Glomerular endothelial cell (primary cell): ENCODE measurements at regions not wholly inside any gene's neighbourhood (a gene's known extent, or its start where the extent isn't known, plus 50 kb on each side); places are given as distances from the start of the nearest gene placed in this dataset.

ENCODE experiments used
- DNase-seq: peaks from one replicate; pipeline ENCODE4 v3.0.0-alpha.2; 2011; ENCODE audit warnings: low read depth, low spot score; ENCODE audit errors: extremely low read depth

DNA sequence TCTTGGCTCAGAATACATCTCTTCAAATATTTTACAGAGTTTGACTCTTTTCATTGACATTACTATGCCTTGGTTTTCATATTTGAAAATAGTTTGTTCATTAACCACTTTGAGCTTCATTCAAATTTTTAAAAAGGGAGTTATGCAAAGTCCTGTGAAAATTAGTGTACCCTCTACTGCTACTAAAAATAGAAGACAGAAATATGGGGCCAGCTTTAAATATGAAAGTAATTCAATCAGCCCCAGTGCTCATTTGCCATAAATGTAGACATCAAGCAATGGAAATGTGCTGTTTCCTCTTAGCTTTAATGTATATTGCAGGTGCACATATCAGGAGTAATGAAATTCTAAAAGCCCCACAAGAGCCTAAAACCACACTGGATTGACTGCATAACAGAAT lies 218.7 kb downstream of the SPATA18 start:
- DNase-seq: no peak

DNA sequence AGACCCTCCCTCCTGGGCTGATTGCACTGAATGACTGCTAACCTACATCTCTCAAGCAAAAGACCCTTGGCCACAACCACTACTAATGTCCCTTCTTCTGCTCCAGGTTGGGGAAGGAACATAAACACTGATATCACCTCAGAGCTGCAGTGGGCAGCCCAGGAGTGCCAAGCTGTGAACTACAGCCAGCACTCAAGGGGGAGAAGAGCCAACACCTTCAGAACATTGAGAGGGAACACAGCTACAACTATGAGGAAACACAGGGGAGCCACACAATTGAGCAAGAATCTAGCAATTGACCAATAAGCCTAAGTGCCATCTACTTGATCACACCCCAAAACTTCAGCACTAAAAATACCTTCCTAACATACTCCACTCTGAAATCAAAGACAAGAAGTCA lies 222.8 kb downstream of the SPATA18 start:
- DNase-seq: no peak

DNA sequence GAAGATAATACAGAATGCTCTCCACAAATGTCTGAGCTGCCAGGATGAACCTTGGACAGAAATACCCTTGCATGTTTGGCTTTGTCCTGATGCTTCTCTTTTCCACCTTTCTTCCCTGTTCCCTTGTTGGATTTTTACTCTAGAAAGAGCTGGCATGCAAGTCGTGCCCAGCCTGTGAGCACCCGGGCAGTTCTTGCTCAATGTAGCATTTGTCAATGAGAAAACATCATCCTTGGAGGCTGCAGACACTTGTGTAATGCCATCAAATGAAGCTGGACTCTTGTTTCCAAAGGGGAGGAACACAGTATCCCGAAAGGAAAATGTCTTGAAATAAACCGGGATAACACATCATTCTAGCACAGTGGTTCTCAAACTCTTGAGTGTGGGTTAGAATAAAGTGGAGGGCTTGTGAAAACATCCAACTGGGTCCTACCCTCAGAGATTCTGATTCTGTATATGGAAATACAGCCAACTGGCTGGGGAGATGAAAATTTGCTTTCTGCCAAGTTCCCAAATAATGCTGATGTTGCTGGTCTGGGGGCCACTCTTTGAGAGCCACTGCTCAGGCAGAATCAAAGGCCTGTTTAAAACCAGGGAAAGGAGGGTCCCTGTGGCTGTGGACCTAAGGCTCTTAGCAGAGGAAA lies 237.2 kb downstream of the SPATA18 start:
- no peak for DNase-seq

DNA sequence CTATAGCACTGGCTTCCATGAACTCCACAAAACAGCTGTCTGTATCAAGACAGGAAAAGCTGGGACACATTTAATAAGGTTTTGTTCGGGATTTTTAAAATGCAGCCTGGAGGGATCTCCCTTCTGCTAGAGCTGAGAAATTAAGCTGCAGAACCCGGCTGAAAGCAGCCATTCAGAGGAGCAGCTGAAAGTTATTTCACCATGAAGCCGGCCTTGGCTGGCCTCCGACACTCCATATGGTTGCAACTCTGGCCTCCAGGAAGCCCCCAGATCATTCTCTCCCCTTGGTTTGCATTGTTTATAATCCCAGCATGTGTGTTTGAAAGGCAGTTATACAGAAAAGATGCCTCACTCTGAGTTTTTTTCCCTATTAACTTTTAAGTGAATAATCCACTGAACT lies 239.4 kb downstream of the SPATA18 start:
- no peak for DNase-seq

DNA sequence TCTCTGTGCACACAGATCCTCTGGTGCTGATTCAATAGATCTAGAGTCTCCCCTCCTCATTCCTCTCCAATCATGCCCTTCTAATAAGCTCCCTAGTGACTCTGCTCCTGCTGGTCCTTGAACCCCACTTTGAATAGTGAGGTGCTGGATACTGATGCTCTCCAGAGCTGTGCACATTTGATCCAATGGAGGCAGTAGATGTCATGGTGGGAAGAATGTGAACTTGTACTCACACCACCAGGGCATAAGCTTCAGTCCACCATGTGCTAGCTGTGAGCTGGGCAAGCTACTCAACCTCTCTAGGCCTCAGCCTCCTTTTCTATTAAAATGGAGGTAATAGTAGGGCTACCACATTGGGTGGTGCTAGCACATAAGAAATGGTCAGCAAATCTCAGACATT lies 241.1 kb downstream of the SPATA18 start:
- no peak for DNase-seq

DNA sequence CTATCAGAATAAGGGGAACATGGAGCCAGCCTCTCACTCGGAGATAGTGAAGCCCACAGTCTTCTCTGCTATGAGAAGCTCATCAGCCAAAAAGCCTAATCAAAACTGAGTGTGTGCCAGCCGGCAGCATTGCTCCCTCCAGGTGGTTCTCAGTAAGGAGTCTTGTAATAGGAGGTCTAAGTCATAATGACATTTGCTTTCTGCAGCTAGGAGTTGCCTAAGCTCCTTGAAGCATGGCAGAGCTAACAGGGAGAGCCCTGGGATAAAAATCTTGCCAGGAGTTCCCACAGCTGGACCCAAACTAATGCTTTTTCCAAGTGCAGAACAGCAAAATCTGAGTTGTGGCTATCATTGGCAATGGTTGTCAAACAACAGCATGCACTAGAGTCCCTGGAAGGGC lies 245.2 kb downstream of the SPATA18 start:
- no peak for DNase-seq

DNA sequence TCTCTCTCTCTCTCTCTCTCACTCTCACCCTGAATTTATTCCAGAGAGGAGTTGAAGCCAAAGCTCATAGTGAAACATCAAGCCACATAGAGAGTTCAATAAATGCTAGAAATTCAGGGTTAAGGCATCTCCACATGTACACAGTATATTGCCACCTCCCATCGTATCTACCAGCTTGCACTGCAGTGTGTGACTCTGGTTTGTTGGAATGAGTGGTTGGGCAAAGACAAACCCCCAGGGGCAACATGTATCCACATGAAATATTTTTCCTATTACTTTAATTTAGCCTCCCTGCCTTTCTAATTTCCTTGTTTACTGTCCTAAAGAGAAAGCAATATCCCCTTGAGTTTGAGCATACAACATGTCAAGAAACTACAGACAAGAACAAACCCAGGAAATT lies 247.3 kb downstream of the SPATA18 start:
- no peak for DNase-seq

DNA sequence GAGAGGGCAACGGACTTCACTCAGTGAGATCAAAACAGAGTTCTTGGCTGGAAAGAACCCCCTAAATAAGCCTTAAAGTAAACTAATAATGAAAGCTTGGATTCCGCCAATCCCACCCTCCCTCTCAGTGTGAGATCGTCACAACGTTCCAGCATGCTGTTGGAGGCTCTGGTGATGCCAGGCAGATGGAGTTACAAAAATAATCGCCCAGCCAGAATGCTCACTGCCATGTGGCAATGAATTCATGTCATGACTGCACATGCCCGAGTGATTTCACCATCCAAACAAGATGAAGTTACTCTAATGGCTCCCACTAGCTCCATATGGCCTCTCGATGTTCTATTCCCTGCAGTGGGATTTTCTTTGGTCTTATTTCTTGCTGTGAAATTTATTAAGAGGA lies 248.0 kb downstream of the SPATA18 start:
- DNase-seq: no peak

DNA sequence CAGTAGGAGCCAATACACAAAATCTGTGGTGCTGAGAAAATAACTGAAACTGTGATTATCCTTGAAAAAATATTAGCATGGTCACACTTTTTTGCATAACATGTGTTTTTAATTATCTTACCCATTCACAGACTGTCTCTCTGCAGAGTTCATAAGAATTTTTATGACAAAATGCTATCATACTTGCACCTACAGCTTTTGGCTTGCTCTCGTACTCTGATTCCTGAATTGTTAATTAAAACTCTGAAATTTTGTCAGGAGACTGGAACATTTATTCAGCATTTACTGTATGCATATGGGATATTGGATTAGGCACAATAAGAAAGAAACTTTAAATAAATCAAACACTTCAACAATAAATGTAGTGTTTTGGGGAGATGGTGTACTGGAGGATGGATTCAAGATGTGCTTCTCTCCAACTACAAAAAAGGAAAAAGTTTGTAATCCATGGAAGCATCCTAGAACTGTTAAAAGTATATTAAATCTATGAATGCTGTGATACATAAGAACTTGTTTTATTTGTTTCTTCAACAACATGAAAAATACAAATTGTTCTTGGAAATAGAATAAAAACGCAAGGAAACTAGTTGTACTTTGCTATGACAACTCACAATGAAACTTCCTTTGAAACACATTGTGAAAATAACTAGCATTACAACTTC lies 260.5 kb downstream of the SPATA18 start:
- DNase-seq: no peak

DNA sequence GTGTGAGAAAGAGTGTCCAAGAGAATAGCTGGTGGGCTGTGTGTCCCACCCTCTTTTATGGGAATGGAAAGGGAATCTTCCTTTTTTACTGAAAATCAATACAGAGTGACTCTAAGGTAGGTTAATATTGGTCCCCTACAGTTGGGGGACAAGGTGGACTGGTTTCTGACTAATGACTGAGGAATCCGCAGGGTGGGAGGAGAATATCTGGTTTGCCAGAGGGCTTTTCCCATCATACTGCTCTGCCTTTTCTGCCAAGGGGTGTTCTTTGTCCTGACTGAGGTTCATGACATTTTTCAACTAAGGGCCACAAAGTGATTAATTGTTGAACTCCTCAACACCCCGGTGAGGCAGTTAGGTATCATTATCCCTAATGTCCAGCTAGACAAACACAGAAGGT lies 261.6 kb downstream of the SPATA18 start:
- no peak for DNase-seq

DNA sequence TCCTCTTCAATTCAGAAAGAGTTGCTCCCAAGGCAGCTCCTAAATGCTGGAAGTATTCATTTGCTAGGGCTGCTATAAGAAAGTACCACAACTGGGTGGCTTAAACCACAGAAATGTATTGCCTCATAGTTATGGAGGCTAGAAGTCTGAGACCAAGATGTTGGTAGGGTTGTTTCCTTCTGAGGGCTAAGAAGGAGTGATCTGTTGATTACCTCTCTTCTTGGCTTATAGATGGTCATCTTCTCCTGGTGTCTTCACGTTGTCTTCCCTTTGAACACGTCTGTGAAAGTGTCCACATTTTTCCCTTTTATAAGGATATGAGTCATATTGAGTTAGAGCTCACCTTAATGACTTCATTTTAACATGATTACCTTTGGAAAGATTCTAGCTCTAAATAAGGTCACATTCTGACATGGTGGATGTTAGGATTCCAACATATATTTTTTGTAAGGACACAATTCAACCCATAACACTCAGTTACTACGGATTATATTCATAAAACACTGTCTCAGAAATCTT lies 266.3 kb downstream of the SPATA18 start:
- DNase-seq: no peak

DNA sequence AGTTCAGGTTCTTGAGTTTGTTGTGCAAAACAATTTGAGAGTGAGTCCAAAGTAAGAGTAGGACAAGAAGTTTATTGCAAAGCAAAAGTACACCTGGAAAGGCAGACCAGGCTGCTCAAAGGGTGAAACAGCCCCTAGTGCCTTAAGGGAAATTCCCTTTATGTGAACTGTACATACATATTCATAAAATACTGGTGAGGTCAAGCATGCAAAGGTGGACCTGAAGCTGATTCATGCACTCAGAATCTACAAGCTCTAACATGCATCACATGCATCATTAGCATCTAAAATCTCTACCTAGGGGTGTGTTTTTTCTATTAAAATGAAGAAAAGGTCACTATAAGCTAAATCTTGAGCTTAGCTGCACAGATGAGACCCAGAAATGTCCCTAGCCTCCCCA lies 266.9 kb downstream of the SPATA18 start:
- DNase-seq: no peak

DNA sequence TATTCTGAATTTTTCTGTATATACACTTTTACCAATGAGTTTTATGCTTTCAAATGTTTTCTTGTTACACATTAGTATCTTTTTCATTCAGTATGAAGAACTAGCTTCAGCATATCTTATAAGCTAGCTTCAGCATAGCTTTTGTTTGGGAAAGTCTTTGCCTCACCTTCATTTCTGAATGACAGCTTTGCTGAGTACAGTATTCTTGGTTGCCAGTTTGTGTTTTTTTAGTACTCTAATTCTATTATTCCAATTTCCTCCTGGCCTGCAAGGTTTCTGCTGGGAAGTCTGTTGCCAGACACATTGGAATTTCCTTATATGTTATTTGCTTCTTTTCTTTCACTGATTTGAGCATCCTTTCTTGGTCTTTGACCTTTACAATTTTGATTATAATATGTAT lies 278.8 kb downstream of the SPATA18 start:
- DNase-seq: no peak

DNA sequence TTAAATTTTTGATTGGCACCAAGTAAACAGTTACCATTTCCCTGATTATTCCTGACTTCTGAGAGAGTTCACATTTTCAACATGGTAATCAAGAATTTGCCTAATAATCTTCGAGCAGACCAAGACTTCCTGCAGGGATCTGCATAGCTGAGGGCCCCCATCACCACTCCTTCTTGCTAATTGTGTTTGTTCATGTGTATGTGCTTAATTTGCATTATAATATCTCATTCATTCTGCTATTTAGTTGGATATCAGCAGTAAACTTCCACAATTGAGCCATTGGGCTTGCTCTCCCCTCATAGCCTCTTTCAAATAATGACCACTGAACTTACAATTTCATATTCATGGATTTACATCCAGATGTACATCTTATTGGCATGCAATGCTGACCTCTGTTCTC lies 292.5 kb downstream of the SPATA18 start:
- no peak for DNase-seq

DNA sequence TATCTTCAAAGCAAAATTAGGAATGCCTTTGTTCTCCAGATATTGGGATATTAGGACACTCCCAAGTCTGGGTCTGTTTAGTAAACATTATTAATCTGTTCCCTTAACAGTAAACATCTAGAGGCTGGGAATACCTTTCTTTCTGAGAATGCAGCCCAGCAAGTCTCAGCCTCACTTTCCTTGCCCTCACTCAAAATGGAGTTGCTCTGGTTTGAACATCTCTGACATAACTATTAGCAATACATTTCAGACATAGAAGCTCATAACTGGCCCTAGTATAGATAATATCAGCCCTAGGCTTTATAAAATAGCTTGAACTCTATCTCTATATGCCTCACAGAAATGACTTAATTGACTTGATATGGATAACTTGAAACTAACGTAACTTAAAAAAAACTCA lies 299.8 kb downstream of the SPATA18 start:
- no peak for DNase-seq

DNA sequence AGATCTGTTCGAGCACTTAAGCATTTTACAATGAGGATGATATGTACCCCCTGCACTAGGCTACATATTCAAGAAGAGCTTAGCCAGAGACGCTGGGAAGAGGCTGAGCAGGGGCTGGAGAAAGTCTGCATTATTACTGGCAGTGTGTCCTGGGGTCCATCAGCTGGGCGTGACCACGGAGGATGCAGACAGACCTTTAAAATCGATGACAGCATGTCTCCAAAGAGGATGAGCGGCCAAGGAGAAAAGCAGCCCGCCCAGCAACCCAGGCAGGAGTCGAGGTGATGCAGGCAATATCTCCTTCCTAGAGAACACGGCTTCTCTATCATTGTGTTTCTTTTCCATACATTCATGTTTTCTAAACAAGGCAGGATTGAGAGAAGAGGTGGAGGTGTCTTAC lies 300.7 kb downstream of the USP46 start:
- DNase-seq: no peak

DNA sequence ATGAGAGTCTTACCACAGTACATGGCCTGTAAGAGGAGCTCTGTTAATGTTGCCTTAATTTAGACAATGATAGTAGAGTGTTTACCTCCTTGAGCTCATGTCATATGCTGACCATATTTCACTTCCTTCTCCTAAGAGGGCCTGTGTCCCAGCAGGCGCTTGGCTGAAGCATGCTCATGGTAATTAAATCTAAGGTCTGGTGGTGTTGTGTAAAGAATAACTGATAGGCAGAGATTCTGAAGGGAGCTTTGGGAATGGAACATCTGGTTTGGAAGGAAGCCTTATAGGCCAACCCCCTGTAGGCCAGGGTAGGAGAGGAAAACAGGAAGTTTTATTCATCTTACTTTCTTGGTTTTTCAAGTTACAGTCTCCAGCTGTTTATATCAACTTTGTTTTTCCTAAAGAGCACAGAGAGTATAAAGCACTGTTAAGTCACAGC lies 300.2 kb downstream of the USP46 start:
- DNase-seq: no peak

DNA sequence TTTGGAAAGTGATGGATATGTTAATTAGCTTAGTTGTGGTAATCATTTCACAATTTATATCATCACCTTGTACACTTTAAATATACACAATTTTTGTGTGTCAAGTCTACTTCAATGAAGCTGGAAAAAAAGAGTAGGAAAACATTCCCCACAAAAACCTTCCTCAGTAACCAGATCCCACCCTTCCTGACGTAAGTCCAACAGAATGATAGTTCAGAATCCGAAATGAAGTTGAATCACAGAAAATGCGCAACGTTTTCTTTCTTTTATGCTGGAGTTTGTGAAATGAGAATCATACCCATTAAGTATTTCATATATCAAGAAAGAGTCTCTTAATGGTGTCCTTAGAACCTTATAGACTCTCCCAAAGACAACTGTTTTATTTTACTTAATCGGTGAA lies 292.9 kb downstream of the USP46 start:
- DNase-seq: no peak

DNA sequence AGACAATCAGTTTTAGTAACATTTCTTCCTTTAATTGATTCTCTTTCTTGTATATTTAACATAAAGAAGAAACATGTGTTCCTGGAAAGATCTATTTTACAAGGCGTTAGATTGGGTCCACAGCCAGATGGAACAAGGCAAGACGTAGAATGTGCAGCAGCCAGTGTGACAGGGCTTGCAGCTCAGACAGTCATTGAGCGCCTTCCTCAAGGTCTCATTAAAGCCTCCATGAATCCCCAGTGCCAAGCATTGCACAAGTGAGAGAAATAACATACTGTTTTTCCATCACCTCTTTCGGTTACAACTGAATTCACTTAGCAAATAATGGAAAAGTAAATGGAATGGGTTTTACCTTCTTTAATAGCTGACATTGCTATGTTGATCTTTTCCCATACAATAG lies 292.5 kb downstream of the USP46 start:
- no peak for DNase-seq

DNA sequence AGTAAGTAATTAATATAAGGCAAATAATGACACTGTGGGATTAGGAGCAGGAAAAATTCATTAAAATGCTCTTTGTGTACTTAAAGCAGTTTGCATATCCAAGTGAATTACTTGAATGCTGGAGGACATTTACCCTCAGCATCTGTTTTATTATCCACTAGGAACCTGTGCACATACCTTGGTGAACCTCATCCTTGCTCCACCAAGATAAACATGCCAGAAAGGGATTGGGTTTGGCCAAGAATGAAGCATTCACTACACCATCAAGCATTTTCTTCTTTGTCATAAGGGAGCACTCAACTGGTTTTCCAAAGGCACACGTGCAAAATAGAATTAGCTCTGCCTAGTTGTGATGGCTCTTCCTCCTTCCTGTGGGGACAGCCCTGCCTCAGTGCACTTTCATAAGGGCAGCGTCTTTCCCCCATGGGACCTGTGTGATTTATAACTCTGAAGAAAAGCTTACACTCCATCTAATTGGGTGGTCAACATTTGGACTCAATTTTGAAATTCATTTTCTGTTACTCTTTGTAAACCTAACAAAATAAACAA lies 291.7 kb downstream of the USP46 start:
- DNase-seq: no peak

DNA sequence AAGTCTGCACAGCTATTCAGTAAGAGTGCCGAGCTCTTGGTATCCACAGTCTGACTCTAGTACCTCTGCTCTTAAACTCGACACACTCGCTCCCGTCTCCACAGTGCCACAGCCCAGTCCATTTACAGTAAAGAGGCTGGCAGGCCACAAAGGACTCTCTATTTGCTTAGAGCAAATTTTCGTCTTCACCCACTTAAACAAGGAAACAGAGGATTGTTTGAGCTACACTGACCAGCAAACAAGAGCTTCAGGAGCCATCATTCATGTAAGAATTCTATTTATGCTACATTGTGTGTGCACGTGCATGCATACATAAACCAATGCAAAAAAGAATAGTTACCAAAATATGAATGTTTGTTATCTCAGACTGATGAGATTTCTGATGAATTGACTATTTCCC lies 290.2 kb downstream of the USP46 start:
- DNase-seq: no peak

DNA sequence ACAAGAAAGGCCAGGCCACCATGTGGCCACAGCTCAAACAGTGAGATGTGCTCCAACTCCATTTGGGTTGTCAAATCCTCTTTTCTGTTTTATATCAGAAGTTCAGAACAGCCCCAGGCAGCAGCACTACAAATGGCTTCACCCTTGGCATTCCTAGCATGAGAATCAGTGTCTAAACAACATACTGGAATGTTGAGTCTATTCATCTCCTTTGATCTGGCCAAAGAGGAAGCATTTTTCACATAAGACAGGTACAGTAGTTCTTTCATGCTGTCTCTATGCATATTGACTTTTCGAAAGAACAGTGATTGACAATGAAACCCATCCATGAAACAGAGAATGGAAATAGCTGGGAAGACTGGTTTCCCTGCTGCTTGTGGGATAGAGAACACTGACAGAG lies 289.5 kb downstream of the USP46 start:
- no peak for DNase-seq
